HCT116 (cell line): ENCODE measurements at regions not wholly inside any gene's neighbourhood (a gene's known extent, or its start where the extent isn't known, plus 50 kb on each side); places are given as distances from the start of the nearest gene placed in this dataset.

Experiments used
- ATAC-seq: fragments of 200-7000 bp; cut with Tn5 transposase; 2 replicates; pipeline ENCODE4 v1.9.1; 2020; ENCODE audit warnings: mild to moderate bottlenecking, moderate library complexity
- BruUV-seq: library from RNA; stranded (reverse); fragments of 400-500 nt; replicated peaks from 2 replicates; lab custom pipeline; 2021; lab: Mats Ljungman, UMichigan
- CTCF ChIA-PET: fragments of 300-600 bp; sonication (Branson Sonifier 250); formaldehyde crosslinking; loops from one replicate; lab custom pipeline; 2021; ENCODE audit warnings: antibody characterized with exemption; lab: Charles Lee
- POLR2A ChIA-PET: fragments of 300-600, 350-600 bp; sonication (Branson Sonifier 250); formaldehyde crosslinking; loops from one replicate; lab custom pipeline; 2021; ENCODE audit warnings: antibody characterized with exemption; lab: Charles Lee
- RAD21 ChIA-PET, 2 experiments: fragments of 300-600 bp; sonication (Branson Sonifier 250); formaldehyde crosslinking; loops; one replicate each; lab custom pipeline; 2023; ENCODE audit warnings: low total read pairs in 2 of 2; ENCODE audit not compliant: uncharacterized antibody in 2 of 2, unreplicated experiment in 2 of 2, low non-redundant PET in 1 of 2; lab: Charles Lee
- DNase-seq: peaks from one replicate; pipeline ENCODE4 v3.0.0-alpha.2; 2010; ENCODE audit warnings: low read depth, low spot score
- H2AFZ ChIP-seq: fragments of 200-600 bp; shearing (Covaris generic), sonication (generic); 2 replicates; pipeline ENCODE4 v1.6.1; 2017; ENCODE audit warnings: low read depth, mixed run types, mixed read lengths, antibody characterized with exemption, low read length; ENCODE audit not compliant: poor library complexity, severe bottlenecking
- H3K27ac ChIP-seq: 2 replicates; pipeline ENCODE4 v1.5.1; 2012; ENCODE audit warnings: low read depth, low read length
- H3K27me3 ChIP-seq: fragments of 200-600 bp; sonication (generic); 2 replicates; pipeline ENCODE4 v1.6.1; 2016; ENCODE audit warnings: mixed run types, low read length, mixed read lengths; ENCODE audit not compliant: insufficient read depth
- H3K36me3 ChIP-seq, 2 experiments: fragments of 200-500 bp in 1 of 2; fragments of 200-600 bp in 1 of 2; sonication (Bioruptor generic) in 1 of 2; sonication (generic) in 1 of 2; 2 replicates each; pipeline versions ENCODE4 v1.5.1 to v1.6.1; 2014 to 2016; ENCODE audit warnings: low read length in 2 of 2, inconsistent platforms in 1 of 2, mixed read lengths in 1 of 2, mixed run types in 1 of 2; ENCODE audit not compliant: insufficient read depth in 2 of 2, control insufficient read depth in 1 of 2
- H3K4me1 ChIP-seq, 2 experiments: fragments of 200-600 bp in 1 of 2; sonication (generic) in 1 of 2; 2 replicates each; pipeline versions ENCODE4 v1.5.1 to v1.6.1; 2012 to 2017; ENCODE audit warnings: low read length in 2 of 2, inconsistent platforms in 1 of 2, mild to moderate bottlenecking in 1 of 2, mixed read lengths in 1 of 2, mixed run types in 1 of 2, moderate library complexity in 1 of 2; ENCODE audit not compliant: insufficient read depth in 2 of 2, control insufficient read depth in 1 of 2
- H3K4me2 ChIP-seq: fragments of 200-600 bp; sonication (generic); 2 replicates; pipeline ENCODE4 v1.6.1; 2017; ENCODE audit warnings: mixed run types, low read length, mixed read lengths
- H3K4me3 ChIP-seq, 2 experiments: fragments of 200-600 bp in 1 of 2; sonication (generic) in 1 of 2; replicated peaks in 1 of 2; 2 replicates each; pipeline ENCODE4 v1.5.1; 2011 to 2016; ENCODE audit warnings: low read length in 2 of 2, control low read depth in 1 of 2, low read depth in 1 of 2, mild to moderate bottlenecking in 1 of 2, mixed read lengths in 1 of 2, mixed run types in 1 of 2
- H3K79me2 ChIP-seq: fragments of 200-600 bp; sonication (generic); 2 replicates; pipeline ENCODE4 v1.6.1; 2017; ENCODE audit warnings: mild to moderate bottlenecking, mixed run types, low read length, moderate library complexity, mixed read lengths; ENCODE audit not compliant: insufficient read depth
- H3K9ac ChIP-seq: fragments of 200-600 bp; sonication (generic); 2 replicates; pipeline ENCODE4 v1.6.1; 2016; ENCODE audit warnings: low read length, mixed read lengths
- H3K9me2 ChIP-seq: fragments of 200-600 bp; sonication (generic), shearing (Covaris generic); 2 replicates; pipeline ENCODE4 v1.6.1; 2017; ENCODE audit warnings: mixed run types, mild to moderate bottlenecking, moderate library complexity; ENCODE audit not compliant: insufficient read depth
- H3K9me3 ChIP-seq, 2 experiments: fragments of 200-500 bp in 1 of 2; fragments of 200-600 bp in 1 of 2; sonication (Bioruptor generic) in 1 of 2; sonication (generic) in 1 of 2; 2 replicates each; pipeline ENCODE4 v1.6.1; 2014 to 2017; ENCODE audit warnings: low read length in 2 of 2, mixed read lengths in 2 of 2, inconsistent platforms in 1 of 2, low read depth in 1 of 2, mild to moderate bottlenecking in 1 of 2, mixed run types in 1 of 2, moderate library complexity in 1 of 2; ENCODE audit not compliant: control insufficient read depth in 1 of 2, insufficient read depth in 1 of 2
- H4K20me1 ChIP-seq: fragments of 200-600 bp; sonication (generic), shearing (Covaris generic); 2 replicates; pipeline ENCODE4 v1.6.1; 2017; ENCODE audit warnings: mixed run types, mild to moderate bottlenecking, moderate library complexity; ENCODE audit not compliant: insufficient read depth
- CBX3 ChIP-seq: IDR thresholded peaks from 2 replicates; pipeline ENCODE4 v1.6.1; 2012; ENCODE audit warnings: low read depth
- CEBPB ChIP-seq: IDR thresholded peaks from 2 replicates; pipeline ENCODE4 v1.6.1; 2012; ENCODE audit warnings: low read depth
- EGR1 ChIP-seq: IDR thresholded peaks from 2 replicates; pipeline ENCODE4 v1.6.1; 2012; ENCODE audit warnings: low read depth
- EZH2 ChIP-seq: fragments of 200-600 bp; sonication (generic); IDR thresholded peaks from 2 replicates; pipeline ENCODE4 v1.6.1; 2017; ENCODE audit warnings: antibody characterized with exemption, mixed run types
- EZH2phosphoT487 ChIP-seq: fragments of 200-600 bp; IDR thresholded peaks from 2 replicates; pipeline ENCODE4 v1.6.1; 2018; ENCODE audit warnings: antibody characterized with exemption, borderline replicate concordance
- FOSL1 ChIP-seq: IDR thresholded peaks from 2 replicates; pipeline ENCODE4 v1.6.1; 2012; ENCODE audit warnings: low read depth
- JUND ChIP-seq: IDR thresholded peaks from 2 replicates; pipeline ENCODE4 v1.6.1; 2012
- POLR2AphosphoS5 ChIP-seq: IDR thresholded peaks from 2 replicates; pipeline ENCODE4 v1.6.1; 2011; ENCODE audit warnings: mild to moderate bottlenecking, low read depth, low read length, moderate library complexity
- RAD21 ChIP-seq: IDR thresholded peaks from 2 replicates; pipeline ENCODE4 v1.6.1; 2012; ENCODE audit warnings: low read depth, mild to moderate bottlenecking
- SIN3A ChIP-seq: IDR thresholded peaks from 2 replicates; pipeline ENCODE4 v1.6.1; 2012; ENCODE audit warnings: low read depth
- SP1 ChIP-seq: IDR thresholded peaks from 2 replicates; pipeline ENCODE4 v1.6.1; 2012; ENCODE audit warnings: low read depth
- SRF ChIP-seq: IDR thresholded peaks from 2 replicates; pipeline ENCODE4 v1.6.1; 2012; ENCODE audit warnings: low read depth
- TCF7L2 ChIP-seq: IDR thresholded peaks from 2 replicates; pipeline ENCODE4 v1.7.0; 2011; ENCODE audit warnings: borderline replicate concordance, inconsistent platforms; ENCODE audit not compliant: insufficient read depth, insufficient read length; ENCODE audit errors: extremely low read depth
- ZFX ChIP-seq: fragments of 450-650 bp; IDR thresholded peaks from 2 replicates; pipeline ENCODE4 v1.6.1; 2017
- ZNF274 ChIP-seq: fragments of 200-500 bp; sonication (Bioruptor generic); IDR thresholded peaks from 2 replicates; pipeline ENCODE4 v1.6.1; 2014; ENCODE audit warnings: mild to moderate bottlenecking, low read depth, low read length, inconsistent platforms
- intact Hi-C: fragments of 100-400 bp; cut with micrococcal nuclease; formaldehyde crosslinking; loops from 2 replicates; pipeline ENCODE4 v1.10.0; 2022
- TF ChIP-seq, protein P1 (sequence below): IDR thresholded peaks from 2 replicates; pipeline ENCODE4 v1.6.1; 2012; ENCODE audit warnings: low read depth
- TF ChIP-seq, protein P2 (sequence below), 3 experiments: fragments of 200-600 bp in 1 of 3; sonication (generic) in 1 of 3; IDR thresholded peaks in 2 of 3; conservative IDR thresholded peaks in 1 of 3; 2 replicates each; pipeline ENCODE4 v1.5.1; 2012 to 2017; ENCODE audit warnings: low read depth in 2 of 3, low read length in 2 of 3, antibody characterized with exemption in 1 of 3, borderline replicate concordance in 1 of 3, control low read depth in 1 of 3, mild to moderate bottlenecking in 1 of 3, mixed read lengths in 1 of 3, mixed run types in 1 of 3, moderate library complexity in 1 of 3; ENCODE audit not compliant: insufficient read depth in 1 of 3
- TF ChIP-seq, protein P3 (sequence below): IDR thresholded peaks from 2 replicates; pipeline ENCODE4 v1.6.1; 2012

DNA sequence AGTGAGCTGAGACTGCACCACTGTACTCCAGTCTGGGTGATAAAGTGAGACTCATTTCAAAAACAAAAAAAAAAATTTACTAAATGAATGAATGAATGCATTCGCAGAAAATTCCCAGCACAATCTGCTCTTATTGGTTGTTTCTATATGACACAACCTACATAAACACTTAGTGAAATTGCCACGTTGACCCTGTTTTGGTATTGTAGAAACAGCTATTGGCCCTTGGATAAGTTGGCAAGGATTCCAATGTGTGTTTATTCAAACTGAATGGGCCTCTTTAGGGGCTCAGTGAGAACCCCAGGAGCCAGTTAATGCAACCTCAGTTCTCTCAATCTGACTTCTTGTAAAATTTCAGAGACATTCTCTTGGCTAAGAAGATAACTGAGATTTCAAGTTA lies 66.0 kb downstream of the HHEX start:
- ATAC-seq (no peak), DNase-seq (no peak)
- no peaks in the 10 kb centered on the region for H3K9me2 ChIP-seq
- ChIA-PET RAD21 (no interaction called here), CTCF (no interaction called here), POLR2A (interaction anchor here (0.6 kb wide), 1 partner anchor 39 kb away, joined by 3 read pairs; no protein-coding TSS in a partner anchor)
- intact Hi-C loops, result no loop called here
- no peaks in the 10 kb centered on the region for H3K27me3 ChIP-seq
- H4K20me1 ChIP-seq, result no peaks in the 10 kb centered on the region
- H3K27ac ChIP-seq, result no peak overlapping the region
- no peak overlapping the region for H3K4me3 ChIP-seq
- no peaks in the 10 kb centered on the region for H3K79me2 ChIP-seq
- no peaks in the 10 kb centered on the region for H3K9me3 ChIP-seq
- no TSS peak for BruUV-seq
- H3K4me2 ChIP-seq, result no peak overlapping the region
- no peaks in the 10 kb centered on the region for H3K36me3 ChIP-seq
- TF ChIP-seq, protein P1, sequence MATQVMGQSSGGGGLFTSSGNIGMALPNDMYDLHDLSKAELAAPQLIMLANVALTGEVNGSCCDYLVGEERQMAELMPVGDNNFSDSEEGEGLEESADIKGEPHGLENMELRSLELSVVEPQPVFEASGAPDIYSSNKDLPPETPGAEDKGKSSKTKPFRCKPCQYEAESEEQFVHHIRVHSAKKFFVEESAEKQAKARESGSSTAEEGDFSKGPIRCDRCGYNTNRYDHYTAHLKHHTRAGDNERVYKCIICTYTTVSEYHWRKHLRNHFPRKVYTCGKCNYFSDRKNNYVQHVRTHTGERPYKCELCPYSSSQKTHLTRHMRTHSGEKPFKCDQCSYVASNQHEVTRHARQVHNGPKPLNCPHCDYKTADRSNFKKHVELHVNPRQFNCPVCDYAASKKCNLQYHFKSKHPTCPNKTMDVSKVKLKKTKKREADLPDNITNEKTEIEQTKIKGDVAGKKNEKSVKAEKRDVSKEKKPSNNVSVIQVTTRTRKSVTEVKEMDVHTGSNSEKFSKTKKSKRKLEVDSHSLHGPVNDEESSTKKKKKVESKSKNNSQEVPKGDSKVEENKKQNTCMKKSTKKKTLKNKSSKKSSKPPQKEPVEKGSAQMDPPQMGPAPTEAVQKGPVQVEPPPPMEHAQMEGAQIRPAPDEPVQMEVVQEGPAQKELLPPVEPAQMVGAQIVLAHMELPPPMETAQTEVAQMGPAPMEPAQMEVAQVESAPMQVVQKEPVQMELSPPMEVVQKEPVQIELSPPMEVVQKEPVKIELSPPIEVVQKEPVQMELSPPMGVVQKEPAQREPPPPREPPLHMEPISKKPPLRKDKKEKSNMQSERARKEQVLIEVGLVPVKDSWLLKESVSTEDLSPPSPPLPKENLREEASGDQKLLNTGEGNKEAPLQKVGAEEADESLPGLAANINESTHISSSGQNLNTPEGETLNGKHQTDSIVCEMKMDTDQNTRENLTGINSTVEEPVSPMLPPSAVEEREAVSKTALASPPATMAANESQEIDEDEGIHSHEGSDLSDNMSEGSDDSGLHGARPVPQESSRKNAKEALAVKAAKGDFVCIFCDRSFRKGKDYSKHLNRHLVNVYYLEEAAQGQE, result no peak
- TF ChIP-seq, protein P2, sequence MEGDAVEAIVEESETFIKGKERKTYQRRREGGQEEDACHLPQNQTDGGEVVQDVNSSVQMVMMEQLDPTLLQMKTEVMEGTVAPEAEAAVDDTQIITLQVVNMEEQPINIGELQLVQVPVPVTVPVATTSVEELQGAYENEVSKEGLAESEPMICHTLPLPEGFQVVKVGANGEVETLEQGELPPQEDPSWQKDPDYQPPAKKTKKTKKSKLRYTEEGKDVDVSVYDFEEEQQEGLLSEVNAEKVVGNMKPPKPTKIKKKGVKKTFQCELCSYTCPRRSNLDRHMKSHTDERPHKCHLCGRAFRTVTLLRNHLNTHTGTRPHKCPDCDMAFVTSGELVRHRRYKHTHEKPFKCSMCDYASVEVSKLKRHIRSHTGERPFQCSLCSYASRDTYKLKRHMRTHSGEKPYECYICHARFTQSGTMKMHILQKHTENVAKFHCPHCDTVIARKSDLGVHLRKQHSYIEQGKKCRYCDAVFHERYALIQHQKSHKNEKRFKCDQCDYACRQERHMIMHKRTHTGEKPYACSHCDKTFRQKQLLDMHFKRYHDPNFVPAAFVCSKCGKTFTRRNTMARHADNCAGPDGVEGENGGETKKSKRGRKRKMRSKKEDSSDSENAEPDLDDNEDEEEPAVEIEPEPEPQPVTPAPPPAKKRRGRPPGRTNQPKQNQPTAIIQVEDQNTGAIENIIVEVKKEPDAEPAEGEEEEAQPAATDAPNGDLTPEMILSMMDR (IDR thresholded peaks at IDR 0.05 in 2 of 3, conservative IDR thresholded peaks at IDR 0.05 in 1 of 3; ENCODE audit: borderline replicate concordance in 1 of 3, insufficient read depth in 1 of 3, low read depth in 2 of 3, low read length in 2 of 3), result no peak
- no peak for TF ChIP-seq FOSL1
- TF ChIP-seq POLR2AphosphoS5, result no peak
- TF ChIP-seq EZH2phosphoT487, result no peak
- no peak for TF ChIP-seq ZFX
- TF ChIP-seq EZH2, result no peak
- no peak for TF ChIP-seq JUND
- TF ChIP-seq SRF, result no peak
- TF ChIP-seq EGR1, result no peak
- TF ChIP-seq CBX3, result no peak
- TF ChIP-seq RAD21, result no peak
- TF ChIP-seq SP1, result no peak
- TF ChIP-seq TCF7L2, result no peak
- no peak for TF ChIP-seq SIN3A
- TF ChIP-seq, protein P3, sequence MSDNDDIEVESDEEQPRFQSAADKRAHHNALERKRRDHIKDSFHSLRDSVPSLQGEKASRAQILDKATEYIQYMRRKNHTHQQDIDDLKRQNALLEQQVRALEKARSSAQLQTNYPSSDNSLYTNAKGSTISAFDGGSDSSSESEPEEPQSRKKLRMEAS, result no peak
- TF ChIP-seq ZNF274, result no peak
- no peak for TF ChIP-seq CEBPB
- no peak overlapping the region for H3K9ac ChIP-seq
- peaks cover 7 to 8% of the 10 kb centered on the region in 2 experiments; a peak in 3 of 4 replicates for H3K4me1 ChIP-seq
- H2AFZ ChIP-seq, result no peak overlapping the region
